ENCODE measurements at regions not wholly inside any gene's neighbourhood (a gene's known extent, or its start where the extent isn't known, plus 50 kb on each side); places are given as distances from the start of the nearest gene placed in this dataset.

- H3K9me3 ChIP-seq (ENCODE audit: severe bottlenecking) = no peaks in the 10 kb centered on the region
- H3K36me3 ChIP-seq = no peaks in the 10 kb centered on the region
- H3K27ac ChIP-seq = no peak overlapping the region
- TF ChIP-seq CTCF (IDR thresholded peaks at IDR 0.05; ENCODE audit: low read depth, low read length) = no peak
- H3K4me3 ChIP-seq (ENCODE audit: low read depth, low read length) = no peak overlapping the region
- DNase-seq = no peak
- H3K27me3 ChIP-seq (ENCODE audit: insufficient read depth, low read depth, severe bottlenecking) = peaks cover 73% of the 10 kb centered on the region
These were observed 237.0 kb upstream of the API5 start for GRCh38 chr11:43074810-43075209.

GRCh38 chr11:43101113-43101512, 210.7 kb upstream of the API5 start:
- H3K27me3 ChIP-seq (ENCODE audit: insufficient read depth, low read depth, severe bottlenecking) = peaks cover 19% of the 10 kb centered on the region
- no peak overlapping the region for H3K27ac ChIP-seq
- H3K4me3 ChIP-seq (ENCODE audit: low read depth, low read length) = no peak overlapping the region
- H3K36me3 ChIP-seq = no peaks in the 10 kb centered on the region
- no peak for TF ChIP-seq CTCF (IDR thresholded peaks at IDR 0.05; ENCODE audit: low read depth, low read length)
- no peak for DNase-seq
- H3K9me3 ChIP-seq (ENCODE audit: severe bottlenecking) = no peaks in the 10 kb centered on the region

GRCh38 chr11:43116071-43116470, 195.7 kb upstream of the API5 start:
- Histone ChIP-seq H3K27me3 (ENCODE audit: insufficient read depth, low read depth, severe bottlenecking) (peaks cover 29% of the 10 kb centered on the region), H3K4me3 (ENCODE audit: low read depth, low read length) (no peak overlapping the region), H3K27ac (no peak overlapping the region), H3K9me3 (ENCODE audit: severe bottlenecking) (no peaks in the 10 kb centered on the region), H3K36me3 (no peaks in the 10 kb centered on the region)
- no peak for TF ChIP-seq CTCF (IDR thresholded peaks at IDR 0.05; ENCODE audit: low read depth, low read length)
- DNase-seq = no peak

- Histone ChIP-seq H3K4me3 (ENCODE audit: low read depth, low read length) (no peak overlapping the region), H3K27me3 (ENCODE audit: insufficient read depth, low read depth, severe bottlenecking) (peaks cover 7% of the 10 kb centered on the region), H3K36me3 (no peaks in the 10 kb centered on the region), H3K9me3 (ENCODE audit: severe bottlenecking) (no peaks in the 10 kb centered on the region), H3K27ac (no peak overlapping the region)
- no peak for DNase-seq
- TF ChIP-seq CTCF (IDR thresholded peaks at IDR 0.05; ENCODE audit: low read depth, low read length) = no peak
These were observed 192.4 kb upstream of the API5 start for GRCh38 chr11:43119275-43119970.

GRCh38 chr11:43122546-43122945, 189.2 kb upstream of the API5 start:
- Histone ChIP-seq H3K27me3 (ENCODE audit: insufficient read depth, low read depth, severe bottlenecking) (no peaks in the 10 kb centered on the region), H3K27ac (no peak overlapping the region), H3K36me3 (no peaks in the 10 kb centered on the region), H3K4me3 (ENCODE audit: low read depth, low read length) (no peak overlapping the region), H3K9me3 (ENCODE audit: severe bottlenecking) (no peaks in the 10 kb centered on the region)
- no peak for DNase-seq
- no peak for TF ChIP-seq CTCF (IDR thresholded peaks at IDR 0.05; ENCODE audit: low read depth, low read length)

- no peak for DNase-seq
- Histone ChIP-seq H3K9me3 (ENCODE audit: severe bottlenecking) (no peaks in the 10 kb centered on the region), H3K4me3 (ENCODE audit: low read depth, low read length) (no peak overlapping the region), H3K36me3 (no peaks in the 10 kb centered on the region), H3K27me3 (ENCODE audit: insufficient read depth, low read depth, severe bottlenecking) (no peaks in the 10 kb centered on the region), H3K27ac (no peak overlapping the region)
- no peak for TF ChIP-seq CTCF (IDR thresholded peaks at IDR 0.05; ENCODE audit: low read depth, low read length)
These were observed 188.4 kb upstream of the API5 start for GRCh38 chr11:43123443-43123842.
